GM10248 (cell line): ENCODE measurements at regions not wholly inside any gene's neighbourhood (a gene's known extent, or its start where the extent isn't known, plus 50 kb on each side); places are given as distances from the start of the nearest gene placed in this dataset.

ENCODE experiments used
- CTCF ChIA-PET: fragments of 300-600 bp; sonication (Branson Sonifier 250); formaldehyde crosslinking; extraction: SDS; loops from one replicate; lab custom pipeline; 2021; ENCODE audit warnings: antibody characterized with exemption; lab: Yijun Ruan, JAX
- POLR2A ChIA-PET: fragments of 350-650 bp; sonication (Branson Sonifier 250); formaldehyde crosslinking; extraction: SDS; loops from one replicate; lab custom pipeline; 2020; ENCODE audit warnings: antibody characterized with exemption; lab: Yijun Ruan, JAX
- DNase-seq: peaks from one replicate; pipeline ENCODE4 v3.0.0; 2012; ENCODE audit errors: extremely low spot score
- CTCF ChIP-seq: IDR thresholded peaks from 2 replicates; pipeline ENCODE4 v1.5.1; 2012; ENCODE audit warnings: mild to moderate bottlenecking, low read depth; ENCODE audit errors: extremely low read depth, missing control alignments, control extremely low read depth

DNA sequence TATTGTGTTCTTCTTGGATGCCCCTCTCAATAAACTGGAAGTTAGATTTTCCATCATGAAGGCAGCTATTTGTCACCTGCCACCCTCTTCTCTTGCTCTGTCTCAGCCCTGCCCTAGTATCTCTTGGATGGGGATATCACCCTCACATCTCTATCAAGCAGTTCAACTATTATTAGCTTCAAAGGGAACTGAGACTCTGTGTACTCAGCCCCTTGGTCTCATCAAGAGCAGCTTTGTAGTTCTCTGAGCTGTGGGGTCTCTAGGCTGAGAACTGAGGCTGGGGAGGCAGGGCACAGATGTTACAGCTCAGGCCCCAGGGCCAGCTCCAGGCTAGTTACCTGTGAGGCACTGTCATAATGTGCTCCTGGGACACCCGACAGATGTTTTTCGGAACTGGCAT is 130.3 kb downstream of the DAD1 start:
- no peak for TF ChIP-seq CTCF
- DNase-seq, result no peak
- ChIA-PET POLR2A (interaction anchor here (0.7 kb wide), 1 partner anchor 13 kb away, joined by 3 read pairs; no protein-coding TSS in a partner anchor), CTCF (interaction anchor here (0.8 to 8.9 kb wide), 17 partner anchors 8 to 181 kb away, joined by 3 to 56 read pairs (median 4); no protein-coding TSS in a partner anchor)

GRCh38 chr14:22456998-22457594 is 131.9 kb downstream of the DAD1 start:
- ChIA-PET CTCF (interaction anchor here (1.0 to 8.9 kb wide), 5 partner anchors 10 to 100 kb away, joined by 3 to 56 read pairs (median 5); no protein-coding TSS in a partner anchor), POLR2A (no interaction called here)
- TF ChIP-seq CTCF, result no peak
- no peak for DNase-seq

- TF ChIP-seq CTCF, result no peak
- ChIA-PET CTCF (interaction anchor here (1.0 to 8.9 kb wide), 7 partner anchors 9 to 100 kb away, joined by 3 to 56 read pairs (median 5); no protein-coding TSS in a partner anchor), POLR2A (no interaction called here)
- no peak for DNase-seq
Observed at GRCh38 chr14:22456421-22456820, 132.6 kb downstream of the DAD1 start.

DNA sequence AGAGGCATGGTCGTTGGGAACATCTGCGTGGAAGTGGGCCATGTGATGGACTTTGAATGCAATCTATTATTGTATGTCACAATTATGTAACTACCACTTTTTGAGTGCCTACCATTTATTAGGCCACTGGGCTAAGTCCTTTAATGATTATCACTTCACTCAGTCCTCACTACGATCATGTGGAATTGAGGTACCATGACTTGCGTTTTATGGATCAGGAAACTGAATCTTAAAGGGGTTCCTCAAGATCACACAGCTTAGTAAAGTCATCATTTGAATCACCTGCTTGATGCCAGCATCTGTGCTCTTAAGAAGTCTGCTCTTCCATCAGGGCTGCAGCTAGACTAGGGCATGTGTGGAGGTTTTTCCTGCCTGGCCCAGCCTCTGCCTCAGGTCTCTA is 136.7 kb downstream of the DAD1 start:
- CTCF ChIA-PET, result interaction anchor here (1.0 to 3.1 kb wide), 9 partner anchors 9 to 118 kb away, joined by 3 to 12 read pairs (median 4); no protein-coding TSS in a partner anchor
- no peak for TF ChIP-seq CTCF
- POLR2A ChIA-PET, result interaction anchor here (0.9 kb wide), 1 partner anchor 137 kb away, joined by 3 read pairs; the partner anchor contains the start of gene DAD1
- no peak for DNase-seq

- POLR2A ChIA-PET, result no interaction called here
- CTCF ChIA-PET, result interaction anchor here (0.8 to 5.6 kb wide), 10 partner anchors 9 to 130 kb away, joined by 3 to 48 read pairs (median 5); no protein-coding TSS in a partner anchor
- no peak for DNase-seq
- TF ChIP-seq CTCF, result no peak
Observed at GRCh38 chr14:22450266-22450665, 138.8 kb downstream of the DAD1 start.

- no peak for TF ChIP-seq CTCF
- ChIA-PET CTCF (interaction anchor here (1.5 to 5.6 kb wide), 8 partner anchors 9 to 107 kb away, joined by 4 to 48 read pairs (median 8); no protein-coding TSS in a partner anchor), POLR2A (no interaction called here)
- DNase-seq, result no peak
Observed at GRCh38 chr14:22449600-22449905, 139.5 kb downstream of the DAD1 start.
